GM15510 (cell line): ENCODE measurements at regions not wholly inside any gene's neighbourhood (a gene's known extent, or its start where the extent isn't known, plus 50 kb on each side); places are given as distances from the start of the nearest gene placed in this dataset.

Source experiments
- POLR2A ChIP-seq: IDR thresholded peaks from 3 replicates; pipeline ENCODE4 v1.6.1; 2011; ENCODE audit warnings: borderline replicate concordance; ENCODE audit not compliant: insufficient read length; ENCODE audit errors: extremely low read depth

DNA sequence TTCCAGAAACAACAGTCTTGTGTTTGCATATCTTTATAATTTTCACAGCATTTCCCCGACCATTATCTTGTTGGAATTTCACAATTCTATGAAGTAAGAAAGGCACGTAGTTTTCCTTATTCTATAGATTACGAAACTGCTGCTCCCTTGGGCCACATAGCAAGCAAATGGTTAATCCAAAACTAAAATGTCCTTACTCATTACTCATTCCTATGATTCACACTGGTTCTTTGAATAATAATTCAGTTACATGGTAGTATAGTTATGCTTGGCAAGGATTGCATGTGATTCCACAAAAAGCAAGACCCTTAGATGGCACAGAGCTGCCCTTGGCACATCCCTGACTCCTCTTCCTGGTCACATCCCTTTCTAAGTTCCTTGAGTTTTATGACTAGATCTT lies 51.2 kb downstream of the OR13H1 start:
- TF ChIP-seq POLR2A, result no peak

DNA sequence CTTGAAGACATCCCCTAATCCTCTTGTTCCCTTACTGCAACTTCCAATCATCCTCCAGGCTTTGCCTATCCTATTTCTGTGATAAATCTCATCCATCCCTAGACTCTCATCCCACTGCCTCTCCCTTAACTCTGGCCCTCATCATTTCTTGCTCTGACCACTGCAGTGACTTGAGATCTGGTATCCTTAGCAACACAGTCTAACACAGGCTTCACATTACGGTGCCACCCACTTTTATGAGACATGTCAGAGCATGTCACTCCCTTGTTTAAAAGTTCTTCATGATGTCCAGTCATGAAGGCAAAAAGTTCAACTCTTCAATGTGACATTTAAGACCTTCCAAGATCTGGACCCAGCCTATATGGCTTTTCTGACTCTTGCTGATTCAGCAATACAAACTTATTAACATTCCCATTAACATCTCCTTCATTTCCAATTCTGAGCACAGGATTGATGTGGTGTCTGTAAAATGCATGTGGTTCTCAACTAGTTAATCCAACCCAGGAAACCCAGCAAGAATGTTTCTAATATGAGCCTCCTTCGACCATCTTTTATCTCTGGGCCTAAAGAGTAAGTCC lies 64.0 kb downstream of the OR13H1 start:
- no peak for TF ChIP-seq POLR2A

DNA sequence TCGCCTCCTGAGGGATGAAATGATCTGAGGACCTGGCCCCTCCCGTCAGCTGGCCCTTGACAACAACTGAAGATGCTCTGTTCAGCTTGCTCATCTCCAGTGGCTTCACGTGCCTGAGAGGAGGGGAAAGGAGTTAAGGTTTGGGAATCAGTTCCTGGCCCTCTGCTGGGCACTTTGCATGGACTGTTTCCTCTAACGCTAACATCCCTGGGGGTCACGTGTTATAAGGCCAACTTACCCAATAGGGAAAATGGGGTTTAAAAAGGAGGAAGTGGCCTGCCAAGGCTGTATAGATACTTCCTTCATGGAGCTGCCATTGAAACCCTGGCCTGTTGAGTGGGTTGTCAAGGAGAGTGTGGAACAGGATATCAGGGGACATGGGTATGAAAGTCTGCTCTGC lies 65.6 kb downstream of the OR13H1 start:
- TF ChIP-seq POLR2A, result no peak

DNA sequence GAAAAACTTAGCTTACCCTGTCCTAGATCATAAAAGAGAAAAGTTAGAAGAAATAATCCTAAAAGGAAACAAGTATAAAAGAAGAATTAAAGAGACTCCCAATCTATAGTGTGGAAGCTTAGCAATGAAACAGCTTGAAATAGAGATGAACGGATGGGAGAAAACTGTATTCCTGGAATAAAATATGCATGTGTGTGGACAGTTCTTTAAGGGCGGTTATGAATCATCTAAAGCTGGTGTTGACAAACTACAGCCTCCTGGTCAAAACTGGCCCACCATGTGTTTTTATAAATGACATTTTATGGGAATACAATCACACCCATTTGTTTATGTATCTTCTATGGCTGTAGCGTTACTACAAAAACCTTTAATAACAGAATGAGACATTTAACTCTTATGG lies 69.4 kb downstream of the OR13H1 start:
- TF ChIP-seq POLR2A, result no peak

DNA sequence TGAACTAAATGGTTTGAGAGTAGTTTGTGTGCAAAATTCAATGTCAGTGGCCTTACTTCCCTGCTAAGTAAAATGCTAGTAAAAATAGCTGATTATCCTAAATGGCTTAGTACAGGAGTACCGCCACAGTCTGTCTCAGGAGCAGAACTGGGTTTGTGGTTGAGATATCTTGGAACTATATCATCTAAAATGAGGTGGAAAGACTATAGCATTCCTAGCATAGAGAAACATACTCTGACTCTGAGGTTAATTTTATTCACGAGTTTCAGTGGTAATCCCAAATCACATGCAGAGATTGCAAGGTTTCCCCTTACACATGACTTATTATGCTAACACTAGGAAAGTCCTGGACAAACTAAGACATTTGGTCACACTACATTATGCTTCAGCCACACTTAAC lies 70.4 kb downstream of the OR13H1 start:
- no peak for TF ChIP-seq POLR2A

DNA sequence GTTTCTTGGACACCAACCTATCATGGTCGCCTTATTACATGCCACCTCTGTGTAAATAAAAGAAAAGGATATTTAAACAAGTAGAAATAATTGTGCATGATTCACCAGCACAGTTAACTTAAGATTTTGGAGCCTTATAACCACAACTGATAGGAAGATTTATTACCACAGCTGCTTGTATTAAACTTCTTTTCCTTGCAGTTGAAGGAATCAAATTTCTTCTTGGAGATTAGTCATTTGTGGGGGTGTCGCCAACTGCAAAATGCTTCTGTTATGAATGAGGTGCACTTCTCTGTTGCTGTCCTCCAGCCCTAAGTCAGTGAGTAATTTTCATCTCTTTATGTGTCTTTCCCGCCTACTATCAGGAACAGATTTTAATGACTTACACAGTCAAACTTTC lies 73.3 kb downstream of the OR13H1 start:
- TF ChIP-seq POLR2A, result no peak

DNA sequence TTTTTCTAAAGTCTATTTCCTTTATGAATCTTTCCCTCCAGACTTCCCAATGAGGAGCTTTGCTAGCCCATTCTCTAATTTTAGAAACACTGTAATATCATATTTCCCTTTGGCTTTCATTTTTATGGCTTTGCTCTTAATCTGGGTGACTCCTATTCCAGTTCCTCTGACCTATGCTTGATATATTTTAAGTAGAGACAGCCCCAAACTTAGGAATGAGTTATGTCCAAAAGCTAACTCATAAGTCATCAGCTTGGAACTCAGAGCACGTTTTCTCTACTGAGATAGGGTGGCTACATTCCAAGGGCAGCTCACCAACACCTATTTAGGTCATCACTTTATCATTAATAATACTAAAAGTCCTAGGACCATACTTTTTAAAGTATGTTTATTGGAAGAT lies 77.8 kb downstream of the OR13H1 start:
- no peak for TF ChIP-seq POLR2A

DNA sequence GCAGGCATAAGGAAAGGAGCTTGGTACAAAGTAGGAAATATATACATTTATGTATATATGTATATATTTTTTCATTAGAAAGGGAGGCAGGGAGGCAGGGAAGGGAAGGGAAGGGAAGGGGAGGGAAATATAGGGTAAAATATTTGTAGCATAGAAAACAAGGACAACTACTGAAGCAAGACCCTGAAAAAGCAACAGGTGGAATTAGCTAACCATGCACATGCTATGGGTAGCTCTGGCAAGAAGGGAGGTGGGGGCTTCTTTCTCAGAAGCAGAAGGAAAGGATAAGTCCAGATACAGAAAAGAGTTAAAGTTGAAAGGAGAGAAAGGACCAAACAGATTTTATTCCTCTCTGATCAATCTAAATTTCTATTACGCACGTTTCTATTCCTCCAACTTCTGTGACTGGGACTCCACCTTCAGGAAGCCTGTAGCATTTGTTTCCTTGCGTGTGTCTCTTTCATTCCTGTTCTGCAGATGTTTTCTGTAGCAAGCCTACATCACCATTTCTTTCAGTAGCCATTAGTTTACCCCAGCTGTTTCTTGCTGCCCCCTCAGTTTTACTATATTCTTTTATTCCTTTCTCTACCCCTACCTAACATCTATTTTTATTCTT lies 82.9 kb downstream of the OR13H1 start:
- TF ChIP-seq POLR2A, result no peak

DNA sequence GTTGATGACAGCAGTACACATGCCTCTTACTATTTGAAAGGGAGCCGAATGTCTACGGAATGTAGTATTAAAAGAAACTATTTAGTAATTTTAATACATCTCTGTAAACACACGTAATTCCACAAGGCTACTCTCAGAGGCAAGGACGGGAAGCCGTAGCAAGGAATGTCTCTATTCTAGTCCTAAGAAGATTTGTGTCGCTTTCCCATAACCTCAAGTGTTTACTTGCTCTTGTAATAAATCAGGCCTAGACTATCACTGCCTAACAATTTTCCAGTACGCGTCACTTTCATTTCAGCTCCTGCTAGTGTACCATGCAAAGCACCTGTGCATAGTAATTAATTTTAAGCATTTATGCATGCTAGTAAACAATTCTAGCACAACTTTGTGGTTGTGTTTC lies 86.7 kb downstream of the OR13H1 start:
- no peak for TF ChIP-seq POLR2A

DNA sequence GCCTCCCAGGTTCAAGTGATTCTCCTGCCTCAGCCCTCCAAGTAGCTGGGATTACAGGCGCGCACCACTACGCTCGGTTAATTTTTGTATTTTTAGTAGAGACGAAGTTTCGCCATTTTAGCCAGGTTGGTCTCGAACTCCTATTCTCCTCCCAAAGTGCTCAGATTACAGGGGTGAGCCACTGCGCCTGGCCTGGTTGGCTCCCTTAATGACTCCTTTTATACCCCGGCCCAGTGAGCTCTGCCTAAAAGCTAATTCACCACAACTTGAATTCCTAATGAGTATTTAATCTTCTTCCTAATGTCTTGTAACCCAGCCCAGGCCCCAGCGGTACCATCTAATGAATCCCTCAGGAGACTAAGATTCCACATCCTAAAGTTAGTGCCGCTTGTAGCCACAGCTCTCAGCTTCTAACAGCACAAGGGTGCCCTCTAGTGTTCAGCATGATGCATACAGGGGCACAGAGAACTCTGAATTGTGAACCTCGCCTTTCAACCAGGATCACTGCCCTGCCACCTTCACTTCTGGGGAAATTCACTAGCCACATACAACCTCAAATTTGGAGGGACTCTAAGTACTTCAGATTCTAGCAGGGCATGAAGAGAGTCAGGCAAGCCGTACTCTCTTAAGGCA lies 89.5 kb downstream of the OR13H1 start:
- TF ChIP-seq POLR2A, result no peak

DNA sequence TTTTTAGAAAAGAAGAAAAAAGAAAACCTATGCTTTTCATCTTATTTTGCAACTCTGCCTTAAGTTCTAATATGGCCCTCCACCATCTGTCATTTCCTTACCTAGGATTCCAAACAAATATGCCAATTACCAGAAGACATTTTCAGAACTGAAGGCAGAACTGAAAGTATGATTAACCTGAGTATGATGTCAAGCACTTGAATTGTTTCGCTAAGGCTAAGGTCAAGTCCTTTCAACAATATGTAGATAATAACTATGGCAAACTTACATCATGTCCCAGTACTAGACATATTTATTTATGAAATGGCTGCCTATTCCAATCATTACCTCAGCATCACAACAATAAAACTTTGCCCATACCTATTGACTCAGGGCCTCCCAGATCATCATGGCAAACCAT lies 91.0 kb downstream of the OR13H1 start:
- no peak for TF ChIP-seq POLR2A

DNA sequence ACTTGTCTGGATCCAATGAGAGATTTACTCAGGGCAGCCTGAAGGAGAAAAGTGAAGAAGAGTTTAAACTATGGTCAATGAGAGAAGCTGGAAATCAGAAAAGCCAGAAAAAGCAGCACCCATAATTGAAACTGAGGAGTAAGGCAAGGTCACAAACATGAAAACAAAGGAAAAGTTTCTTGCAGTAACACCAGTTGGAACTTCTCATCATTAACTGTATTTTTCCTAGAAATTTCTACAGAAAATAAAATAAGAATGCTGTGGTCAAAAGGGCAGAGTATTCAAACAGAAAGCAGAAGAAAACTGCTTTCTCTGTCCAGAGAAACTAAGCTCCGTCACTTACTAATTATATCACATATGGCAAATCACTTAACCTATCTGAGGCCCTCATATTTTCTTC lies 102.2 kb downstream of the OR13H1 start:
- TF ChIP-seq POLR2A, result no peak

DNA sequence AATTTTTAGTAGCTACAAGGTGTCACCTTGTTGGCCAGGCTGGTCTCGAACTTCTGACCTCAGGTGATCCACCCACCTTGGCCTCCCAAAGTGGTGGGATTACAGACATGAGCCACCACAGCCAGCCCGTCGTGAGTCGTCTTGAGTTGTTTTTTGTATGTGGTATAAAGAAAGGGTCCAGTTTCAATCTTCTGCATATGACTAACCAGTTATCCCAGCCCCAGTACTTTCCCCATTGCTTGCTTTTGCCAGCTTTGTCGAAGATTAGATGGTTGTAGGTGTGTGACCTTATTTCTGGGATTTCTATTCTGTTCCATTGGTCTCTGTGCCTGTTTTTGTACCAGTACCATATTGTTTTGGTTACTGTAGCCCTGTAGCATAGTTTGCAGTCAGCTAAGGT lies 105.9 kb downstream of the OR13H1 start:
- TF ChIP-seq POLR2A, result no peak

DNA sequence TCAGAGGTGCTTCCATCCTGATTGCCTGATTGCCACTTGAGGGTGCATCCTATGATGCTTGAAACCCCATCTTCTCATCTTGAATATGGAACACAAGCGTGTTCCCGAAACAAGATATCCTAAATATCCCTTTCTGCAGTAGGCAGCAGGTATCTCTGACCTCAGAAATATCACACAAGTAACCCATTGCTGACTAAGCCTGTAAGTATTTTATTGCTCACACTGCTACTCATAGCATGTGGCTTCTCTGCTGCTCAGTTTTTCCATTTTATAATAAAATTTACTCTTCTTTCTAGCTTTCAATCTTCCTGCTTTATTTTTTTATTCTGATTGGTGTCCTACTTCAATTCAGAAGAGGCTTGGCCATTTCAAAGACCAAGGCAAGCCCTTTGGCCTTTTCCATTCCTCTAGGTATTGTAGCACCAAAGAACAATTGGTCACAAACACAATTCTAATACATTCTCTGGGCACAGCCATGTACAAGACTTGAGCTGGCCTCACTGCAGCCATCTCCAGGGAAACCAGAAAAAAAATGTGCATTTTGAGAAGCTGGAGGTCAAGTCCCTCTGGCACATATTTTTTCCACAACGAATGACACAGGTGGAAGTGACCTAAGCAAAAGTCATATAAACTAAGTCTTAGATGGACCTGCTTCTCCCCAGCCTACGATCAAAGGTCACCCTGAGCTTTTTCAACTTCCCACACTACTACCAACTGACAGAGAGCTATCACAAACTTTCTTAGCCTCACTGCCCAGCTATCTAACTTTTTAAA lies 107.0 kb downstream of the OR13H1 start:
- TF ChIP-seq POLR2A, result no peak

DNA sequence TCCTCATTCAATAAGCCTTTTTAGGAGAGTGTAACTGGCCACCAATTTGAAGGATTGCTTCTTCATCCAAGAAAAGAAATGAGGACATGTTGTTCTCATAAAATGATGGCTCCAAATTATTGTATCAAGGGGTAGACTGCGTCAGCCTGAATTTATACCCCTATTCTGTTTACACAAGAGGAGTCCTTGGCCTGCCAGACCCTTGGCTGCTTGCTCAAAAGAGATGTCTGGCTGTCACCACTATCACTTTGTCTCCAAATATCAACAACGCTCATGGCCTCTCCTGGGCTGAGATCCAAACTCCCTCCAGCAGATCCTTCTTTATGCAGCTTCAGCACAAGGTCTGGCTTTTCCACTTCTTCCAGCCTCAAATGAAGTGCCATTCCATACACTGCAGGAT lies 127.9 kb downstream of the OR13H1 start:
- TF ChIP-seq POLR2A, result no peak

DNA sequence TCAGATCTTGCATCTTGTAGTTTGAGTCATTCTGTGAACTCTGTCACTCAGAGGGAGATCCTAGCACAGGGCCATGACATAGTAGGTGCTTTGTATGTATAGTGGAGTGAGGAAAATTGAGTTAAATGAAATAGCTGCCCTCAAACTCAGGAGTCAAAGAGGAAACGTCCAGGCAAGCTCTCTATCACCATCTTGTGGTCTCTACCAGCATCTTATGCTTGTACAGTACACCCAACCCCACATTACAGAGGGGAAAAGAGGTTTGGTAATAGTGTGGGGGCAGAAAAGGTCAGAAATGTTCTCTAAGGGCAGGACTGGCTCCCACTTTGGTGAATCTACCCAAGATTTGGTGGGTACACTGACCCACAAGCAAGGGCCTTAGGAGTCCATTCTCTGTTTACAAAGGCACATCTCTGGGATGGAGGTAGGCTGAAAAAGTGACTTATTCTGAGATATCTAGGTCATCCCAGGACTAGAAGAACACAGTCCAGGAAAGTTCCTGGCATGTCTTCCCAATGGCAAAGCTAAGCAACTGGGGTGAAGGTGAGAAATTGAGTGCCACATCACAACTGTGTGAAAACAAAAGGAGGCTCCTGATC lies 131.8 kb downstream of the OR13H1 start:
- TF ChIP-seq POLR2A, result no peak
